NCI-H128 (cell line): ENCODE measurements at regions not wholly inside any gene's neighbourhood (a gene's known extent, or its start where the extent isn't known, plus 50 kb on each side); places are given as distances from the start of the nearest gene placed in this dataset.

Source experiments
- DNase-seq: peaks from one replicate; lab custom pipeline; 2025; ENCODE audit not compliant: unreplicated experiment; lab: John Stamatoyannopoulos, UW

- DNase-seq, result no peak
Measured at GRCh38 chr1:229101011-229101871, 169.7 kb upstream of the RAB4A start.

DNA sequence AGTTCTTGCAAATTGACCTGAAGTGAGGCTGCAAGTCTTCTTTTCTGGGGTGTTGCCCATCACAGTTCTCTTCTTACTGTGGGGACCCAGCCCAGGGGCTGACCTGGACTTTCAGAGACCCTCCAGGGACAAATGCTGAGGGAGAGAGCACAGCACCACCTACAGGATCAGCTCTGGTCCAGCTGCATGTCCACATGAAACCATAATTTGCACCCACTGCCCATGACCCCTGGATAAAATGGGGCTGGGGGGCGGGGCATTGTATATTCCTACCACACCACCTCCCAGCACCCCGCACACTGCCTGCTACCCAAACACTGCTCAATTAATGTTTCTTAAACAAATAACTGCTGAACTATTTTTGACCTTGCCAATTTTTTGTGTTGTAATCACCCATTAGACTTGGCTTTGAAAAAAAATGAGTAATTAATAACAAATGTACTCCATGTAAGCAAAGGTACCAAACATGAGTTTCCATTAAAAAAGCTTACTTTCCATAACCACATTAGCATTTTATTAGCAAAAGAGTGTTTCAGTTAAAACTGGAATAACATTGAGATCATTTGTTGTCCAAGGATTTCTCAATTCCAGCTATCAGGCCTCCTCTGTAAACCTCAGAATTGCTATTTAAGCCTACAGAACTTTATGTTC is 168.0 kb upstream of the RAB4A start:
- no peak for DNase-seq

- DNase-seq, result no peak
Measured at GRCh38 chr1:229104654-229105053, 166.3 kb upstream of the RAB4A start.

DNA sequence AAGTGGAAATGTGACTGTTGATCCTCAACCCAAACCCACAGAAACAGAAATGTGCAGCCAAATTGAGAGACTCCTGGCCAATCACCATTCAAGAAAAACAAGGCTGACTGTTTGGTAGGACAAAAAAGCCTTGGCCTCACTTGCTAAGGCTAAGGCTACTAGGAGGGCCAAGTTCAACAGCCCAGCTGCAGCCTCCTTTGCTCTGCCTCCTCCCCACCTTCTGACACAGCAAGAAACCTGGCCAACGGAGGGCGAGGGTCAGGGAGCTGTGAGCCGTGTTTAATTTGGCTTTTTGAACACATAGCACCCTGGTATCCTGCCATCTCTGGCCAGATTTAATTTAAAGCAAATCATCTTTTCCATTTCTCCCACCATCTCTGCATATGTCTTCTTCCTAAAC is 165.8 kb upstream of the RAB4A start:
- DNase-seq, result no peak

GRCh38 chr1:229105822-229106525 is 164.9 kb upstream of the RAB4A start:
- no peak for DNase-seq

GRCh38 chr1:229106526-229107125 is 164.3 kb upstream of the RAB4A start:
- no peak for DNase-seq

GRCh38 chr1:229107304-229107815 is 163.6 kb upstream of the RAB4A start:
- no peak for DNase-seq

GRCh38 chr1:229107972-229108371 is 162.9 kb upstream of the RAB4A start:
- DNase-seq, result no peak

- DNase-seq, result no peak
Measured at GRCh38 chr1:229108598-229109201, 162.2 kb upstream of the RAB4A start.

- no peak for DNase-seq
Measured at GRCh38 chr1:229109320-229109761, 161.6 kb upstream of the RAB4A start.

- no peak for DNase-seq
Measured at GRCh38 chr1:229110986-229111385, 159.9 kb upstream of the RAB4A start.

DNA sequence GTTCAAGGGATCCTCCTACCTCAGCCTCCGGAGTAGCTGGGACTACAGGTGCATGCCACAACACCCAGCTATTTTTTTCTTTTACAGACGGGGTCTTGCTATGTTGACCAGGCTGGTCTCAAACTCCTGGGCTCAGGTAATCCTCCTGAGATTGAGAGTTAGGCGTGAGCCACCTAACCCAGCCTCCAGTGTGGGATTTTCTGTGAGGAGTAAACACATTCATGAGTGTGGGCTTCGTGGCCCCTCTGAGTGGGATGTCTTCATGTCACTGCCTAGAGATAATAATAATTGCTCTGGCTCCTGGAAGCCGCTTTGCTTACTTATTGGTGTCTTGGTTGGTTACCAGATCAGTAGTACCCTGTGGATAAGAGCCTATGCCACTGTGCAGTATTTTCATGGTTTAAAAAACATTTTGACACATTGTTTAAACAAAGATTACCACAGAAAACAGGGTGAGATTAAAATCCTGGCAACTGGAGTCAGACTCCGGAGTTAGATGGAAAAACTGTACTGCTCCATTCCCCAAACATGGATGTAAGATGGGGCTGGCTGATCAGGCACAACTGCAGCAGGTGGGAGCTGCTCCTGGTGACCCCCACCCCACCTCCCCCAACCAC is 159.1 kb upstream of the RAB4A start:
- DNase-seq, result no peak

- DNase-seq, result no peak
Measured at GRCh38 chr1:229112832-229113548, 157.9 kb upstream of the RAB4A start.

DNA sequence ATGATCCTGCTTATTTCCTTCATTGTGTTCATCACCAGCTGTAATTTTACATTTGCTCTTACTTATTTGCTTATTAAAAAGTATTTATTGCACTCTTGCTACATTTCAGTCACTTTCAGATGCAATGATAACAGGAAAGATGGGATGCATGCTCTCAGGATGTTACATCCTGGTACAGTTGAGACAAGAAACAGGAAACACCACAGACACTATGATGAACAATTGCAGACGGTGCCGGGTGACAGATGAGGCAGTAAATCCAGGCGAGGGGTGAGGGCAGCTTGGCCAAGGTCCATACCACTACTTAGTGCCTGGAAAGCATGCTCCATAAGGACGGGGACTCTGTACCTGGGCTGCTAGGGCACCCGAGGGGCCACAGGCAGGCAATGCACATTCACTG is 156.6 kb upstream of the RAB4A start:
- no peak for DNase-seq

DNA sequence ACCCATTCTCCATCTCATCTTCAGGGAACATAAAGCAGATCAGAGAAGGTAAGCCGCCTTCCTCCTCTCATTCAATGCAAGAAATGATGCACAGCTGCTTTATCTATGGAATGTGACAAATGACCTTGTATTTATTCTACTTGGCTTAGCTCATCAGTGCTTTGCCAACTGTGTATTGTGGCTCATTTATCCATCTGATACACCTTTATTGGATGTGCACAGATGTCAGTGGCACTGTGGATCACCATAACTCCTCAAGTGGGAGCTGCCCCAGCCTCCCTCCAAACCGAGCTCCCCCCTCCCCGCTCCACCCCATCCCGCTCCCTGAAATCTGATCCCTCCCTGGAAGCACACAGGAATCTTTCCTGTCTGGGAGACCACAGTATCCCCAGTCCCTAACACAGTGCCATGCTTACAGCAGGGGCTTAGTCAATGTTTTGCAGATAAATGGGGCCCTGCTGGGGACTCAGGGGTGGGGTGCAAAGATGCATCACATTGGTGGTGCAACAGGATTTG is 156.0 kb upstream of the RAB4A start:
- no peak for DNase-seq

GRCh38 chr1:229116114-229116513 is 154.8 kb upstream of the RAB4A start:
- no peak for DNase-seq

DNA sequence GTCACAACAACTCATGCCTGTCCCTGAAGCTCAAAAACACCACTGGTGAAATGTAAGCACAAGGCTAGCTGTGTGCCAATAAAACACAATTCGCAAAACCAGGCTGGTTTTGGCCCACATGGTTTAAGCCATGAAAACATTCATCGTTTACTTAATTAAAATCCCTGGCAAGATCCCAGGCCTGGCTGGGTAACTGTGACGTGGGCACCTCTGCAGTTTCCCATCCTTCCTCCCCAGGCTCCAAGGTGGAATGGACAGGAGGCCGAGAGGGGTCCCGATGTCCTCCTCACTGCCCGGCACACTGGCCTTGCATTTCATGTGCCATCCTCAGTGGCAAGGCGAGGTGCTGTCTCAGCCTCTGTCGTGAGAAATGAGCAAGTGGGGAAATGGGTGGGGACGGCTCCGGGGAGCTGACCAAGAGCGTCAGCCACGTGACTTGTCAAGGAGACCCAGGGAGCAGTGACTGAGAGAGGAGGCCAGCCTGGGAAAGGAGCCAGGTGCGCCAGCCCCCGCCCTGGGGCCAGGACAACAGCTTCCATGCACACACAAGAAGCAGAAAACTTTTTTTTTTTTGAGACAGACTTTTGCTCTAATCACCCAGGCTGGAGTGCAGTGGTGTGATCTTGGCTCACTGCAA is 153.1 kb upstream of the RAB4A start:
- DNase-seq, result no peak

DNA sequence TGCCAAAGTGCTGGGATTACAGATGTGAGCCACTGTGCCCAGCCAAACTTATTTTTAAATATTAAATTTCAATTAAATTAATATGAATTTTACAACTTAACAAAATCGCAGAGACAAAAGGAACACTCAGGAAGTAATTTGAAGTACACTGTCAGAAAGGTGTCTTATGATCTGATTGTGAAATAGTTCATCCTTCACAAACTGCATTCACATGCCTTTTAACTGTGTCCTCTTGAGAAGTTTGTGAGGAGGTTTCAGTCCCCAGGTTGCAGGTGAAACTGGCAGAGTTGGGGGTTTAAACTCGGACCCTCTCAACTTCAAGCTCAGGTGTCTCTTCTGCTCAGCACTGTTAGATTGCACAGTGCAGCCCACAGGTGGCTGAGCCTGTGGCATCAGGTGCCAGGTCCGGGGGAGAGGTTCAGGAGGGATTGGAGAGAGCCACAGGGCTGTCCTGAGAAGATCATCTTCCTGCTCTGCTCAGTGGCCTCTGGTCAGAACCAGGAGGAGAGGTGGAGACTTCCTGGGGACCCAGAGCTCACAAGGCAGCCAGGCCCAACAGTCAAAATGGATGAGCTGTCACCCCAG is 152.3 kb upstream of the RAB4A start:
- no peak for DNase-seq

DNA sequence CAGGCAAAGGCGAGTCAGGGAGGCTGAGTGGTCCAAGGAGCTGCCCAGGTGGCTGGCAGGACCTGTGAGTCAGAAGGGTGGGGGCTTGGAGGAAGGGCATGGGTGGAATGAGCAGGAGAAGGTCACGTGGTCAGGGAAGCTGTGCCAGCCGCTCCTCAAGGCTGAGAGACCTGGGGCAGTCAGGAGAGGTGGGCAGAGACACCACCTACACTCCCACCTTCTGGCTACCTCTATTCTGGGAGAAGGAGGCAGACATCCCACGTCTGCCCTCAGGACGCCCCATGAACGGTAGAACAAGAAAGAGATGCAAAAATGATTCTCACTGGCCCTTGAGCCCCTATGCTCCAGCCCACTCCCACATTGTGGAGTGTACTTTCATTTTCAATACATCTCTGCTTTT is 151.8 kb upstream of the RAB4A start:
- DNase-seq, result no peak
